ENCODE measurements at regions not wholly inside any gene's neighbourhood (a gene's known extent, or its start where the extent isn't known, plus 50 kb on each side); places are given as distances from the start of the nearest gene placed in this dataset.

GRCh38 chr6:66134021-66134420 lies 427.0 kb upstream of the EYS start:
- H3K4me1 ChIP-seq (ENCODE audit: insufficient read depth, low read length) = no peaks in the 10 kb centered on the region
- intact Hi-C loops (cut with DNase I, micrococcal nuclease) = no loop called here
- no peak overlapping the region for H3K27ac ChIP-seq (ENCODE audit: low read depth in 1 of 2, low read length in 2 of 2)
- ATAC-seq (ENCODE audit: poor library complexity) = no peak
- peaks cover 0 to 7% of the 10 kb centered on the region in 2 experiments for H3K9me3 ChIP-seq (ENCODE audit: control insufficient read depth in 1 of 2, insufficient read depth in 1 of 2, low read length in 2 of 2)
- CTCF ChIA-PET = no interaction called here
- Mint-ChIP-seq H3K9me3 (peaks cover 7% of the 10 kb centered on the region), H3K27ac (no peak overlapping the region), H3K4me1 (ENCODE audit: low read depth) (no peaks in the 10 kb centered on the region), H3K27me3 (no peaks in the 10 kb centered on the region), H3K36me3 (ENCODE audit: low read depth) (no peaks in the 10 kb centered on the region), H3K4me3 (no peak overlapping the region)
- H3K27me3 ChIP-seq (ENCODE audit: control insufficient read depth in 1 of 2, insufficient read depth in 2 of 2, low read length in 2 of 2) = no peaks in the 10 kb centered on the region
- POLR2A ChIA-PET = no interaction called here
- no peak overlapping the region for H3K4me3 ChIP-seq (ENCODE audit: low read length)
- TF ChIP-seq CTCF (IDR thresholded peaks at IDR 0.05) = no peak
- DNase-seq = no peak
- H3K36me3 ChIP-seq (ENCODE audit: insufficient read depth, low read length) = no peaks in the 10 kb centered on the region

DNA sequence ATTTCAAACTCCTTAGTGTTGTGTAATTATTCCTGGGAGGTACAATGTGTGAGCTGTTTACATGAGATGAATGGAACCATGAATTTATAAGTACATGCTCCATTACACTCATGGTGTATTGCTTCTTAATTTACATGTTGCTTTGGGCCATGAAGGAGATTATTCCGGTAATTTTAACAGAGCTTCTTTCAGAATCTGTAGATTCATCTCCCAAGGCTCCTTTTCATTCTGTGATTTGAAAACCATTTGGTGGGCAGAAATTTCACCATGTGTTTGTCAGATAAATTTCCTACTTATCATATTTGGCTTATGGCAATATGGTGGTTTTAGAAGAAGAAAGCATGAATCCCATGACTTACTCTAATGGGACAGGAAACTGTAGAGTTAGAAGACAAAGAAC lies 421.6 kb upstream of the EYS start:
- intact Hi-C loops (cut with DNase I, micrococcal nuclease) = no loop called here
- H3K27ac Mint-ChIP-seq = no peak overlapping the region
- no peak for TF ChIP-seq CTCF (IDR thresholded peaks at IDR 0.05)
- Histone ChIP-seq H3K4me1 (ENCODE audit: insufficient read depth, low read length) (no peaks in the 10 kb centered on the region), H3K9me3 (ENCODE audit: control insufficient read depth in 1 of 2, insufficient read depth in 1 of 2, low read length in 2 of 2) (peaks cover 0 to 6% of the 10 kb centered on the region in 2 experiments), H3K4me3 (ENCODE audit: low read length) (no peak overlapping the region), H3K27ac (ENCODE audit: low read depth in 1 of 2, low read length in 2 of 2) (no peak overlapping the region), H3K27me3 (ENCODE audit: control insufficient read depth in 1 of 2, insufficient read depth in 2 of 2, low read length in 2 of 2) (no peaks in the 10 kb centered on the region), H3K36me3 (ENCODE audit: insufficient read depth, low read length) (no peaks in the 10 kb centered on the region)
- no peaks in the 10 kb centered on the region for H3K4me1 Mint-ChIP-seq (ENCODE audit: low read depth)
- ATAC-seq (ENCODE audit: poor library complexity) (no peak), DNase-seq (no peak)
- H3K36me3 Mint-ChIP-seq (ENCODE audit: low read depth) = no peaks in the 10 kb centered on the region
- H3K9me3 Mint-ChIP-seq = peaks cover 7% of the 10 kb centered on the region
- POLR2A ChIA-PET = no interaction called here
- no peak overlapping the region for H3K4me3 Mint-ChIP-seq
- H3K27me3 Mint-ChIP-seq = no peaks in the 10 kb centered on the region
- CTCF ChIA-PET = no interaction called here

DNA sequence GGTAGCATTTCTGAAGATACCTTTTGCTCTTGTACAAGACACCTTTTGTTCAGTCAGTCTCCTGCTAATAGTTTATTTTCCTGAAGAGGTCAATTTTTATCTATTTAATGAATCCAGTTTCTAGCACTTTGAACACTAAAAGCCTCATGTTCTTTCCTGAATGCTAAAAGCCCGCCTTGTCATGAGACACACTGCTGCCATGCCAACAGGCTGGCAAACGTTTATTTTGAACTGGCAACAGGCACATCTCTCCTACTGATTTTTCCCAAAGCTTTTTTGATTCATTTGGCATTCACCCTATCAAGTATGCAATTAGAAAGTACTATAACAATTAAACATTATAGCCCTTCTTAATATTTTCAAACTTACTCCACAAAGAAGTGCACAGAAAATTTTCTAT lies 421.2 kb upstream of the EYS start:
- H3K27ac Mint-ChIP-seq = no peak overlapping the region
- intact Hi-C loops (cut with DNase I, micrococcal nuclease) = no loop called here
- Histone ChIP-seq H3K9me3 (ENCODE audit: control insufficient read depth in 1 of 2, insufficient read depth in 1 of 2, low read length in 2 of 2) (peaks cover 0 to 6% of the 10 kb centered on the region in 2 experiments), H3K27me3 (ENCODE audit: control insufficient read depth in 1 of 2, insufficient read depth in 2 of 2, low read length in 2 of 2) (no peaks in the 10 kb centered on the region), H3K27ac (ENCODE audit: low read depth in 1 of 2, low read length in 2 of 2) (no peak overlapping the region), H3K36me3 (ENCODE audit: insufficient read depth, low read length) (no peaks in the 10 kb centered on the region), H3K4me1 (ENCODE audit: insufficient read depth, low read length) (no peaks in the 10 kb centered on the region), H3K4me3 (ENCODE audit: low read length) (no peak overlapping the region)
- no peak overlapping the region for H3K4me3 Mint-ChIP-seq
- TF ChIP-seq CTCF (IDR thresholded peaks at IDR 0.05) = no peak
- H3K4me1 Mint-ChIP-seq (ENCODE audit: low read depth) = no peaks in the 10 kb centered on the region
- ChIA-PET CTCF (no interaction called here), POLR2A (no interaction called here)
- H3K36me3 Mint-ChIP-seq (ENCODE audit: low read depth) = no peaks in the 10 kb centered on the region
- no peaks in the 10 kb centered on the region for H3K27me3 Mint-ChIP-seq
- H3K9me3 Mint-ChIP-seq = peaks cover 5% of the 10 kb centered on the region
- DNase-seq (no peak), ATAC-seq (ENCODE audit: poor library complexity) (no peak)
